Astrocyte (in vitro differentiated cells and primary cell): ENCODE measurements at regions not wholly inside any gene's neighbourhood (a gene's known extent, or its start where the extent isn't known, plus 50 kb on each side); places are given as distances from the start of the nearest gene placed in this dataset.
A peak's percentile ranks its signal among the peaks of the same experiment; 100 is the strongest.

Experiments
- DNase-seq: peaks from one replicate; pipeline ENCODE4 v3.0.0-alpha.2; 2010; ENCODE audit warnings: low read depth
- FAIRE-seq: peaks from 2 replicates; lab custom pipeline; 2011; peaks lifted over from hg19 to GRCh38; lab: Jason Lieb, UNC
- H2AFZ ChIP-seq: 2 replicates; pipeline ENCODE4 v1.6.0; 2012; ENCODE audit warnings: low read depth, low read length, inconsistent platforms
- H3K27ac ChIP-seq: 2 replicates; pipeline ENCODE4 v1.5.1; 2011; ENCODE audit warnings: low read depth, low read length, inconsistent platforms
- H3K27me3 ChIP-seq: 2 replicates; pipeline ENCODE4 v1.6.0; 2011; ENCODE audit warnings: low read length, inconsistent platforms; ENCODE audit not compliant: insufficient read depth
- H3K36me3 ChIP-seq: 2 replicates; pipeline ENCODE4 v1.5.1; 2011; ENCODE audit warnings: low read length, inconsistent platforms; ENCODE audit not compliant: insufficient read depth
- H3K4me1 ChIP-seq: 2 replicates; pipeline ENCODE4 v1.5.1; 2011; ENCODE audit warnings: low read length, inconsistent platforms; ENCODE audit not compliant: insufficient read depth
- H3K4me2 ChIP-seq: 2 replicates; pipeline ENCODE4 v1.6.0; 2012; ENCODE audit warnings: low read length, inconsistent platforms
- H3K4me3 ChIP-seq: 2 replicates; pipeline ENCODE4 v1.5.1; 2011; ENCODE audit warnings: low read depth, mild to moderate bottlenecking, low read length, inconsistent platforms; ENCODE audit not compliant: insufficient read depth
- H3K79me2 ChIP-seq: 2 replicates; pipeline ENCODE4 v1.6.0; 2012; ENCODE audit warnings: mild to moderate bottlenecking, low read length, inconsistent platforms; ENCODE audit not compliant: insufficient read depth
- H3K9ac ChIP-seq: 2 replicates; pipeline ENCODE4 v1.6.0; 2012; ENCODE audit warnings: mild to moderate bottlenecking, low read length, inconsistent platforms
- H3K9me3 ChIP-seq: 2 replicates; pipeline ENCODE4 v1.5.1; 2012; ENCODE audit warnings: low read depth, mild to moderate bottlenecking, low read length, inconsistent platforms; ENCODE audit not compliant: insufficient read depth
- H4K20me1 ChIP-seq: 2 replicates; pipeline ENCODE4 v1.6.0; 2012; ENCODE audit warnings: low read length, inconsistent platforms; ENCODE audit not compliant: insufficient read depth
- H3K27ac Mint-ChIP-seq: one replicate; pipeline ENCODE4 v1.8.0; 2021; ENCODE audit warnings: mild to moderate bottlenecking, mixed read lengths; ENCODE audit not compliant: unreplicated experiment
- H3K27me3 Mint-ChIP-seq: one replicate; pipeline ENCODE4 v1.8.0; 2021; ENCODE audit warnings: low read depth, mixed read lengths; ENCODE audit not compliant: unreplicated experiment
- H3K36me3 Mint-ChIP-seq: one replicate; pipeline ENCODE4 v1.8.0; 2021; ENCODE audit warnings: low read depth, mixed read lengths; ENCODE audit not compliant: unreplicated experiment
- H3K4me1 Mint-ChIP-seq: one replicate; pipeline ENCODE4 v1.8.0; 2021; ENCODE audit warnings: low read depth, mixed read lengths; ENCODE audit not compliant: unreplicated experiment
- H3K4me3 Mint-ChIP-seq: one replicate; pipeline ENCODE4 v1.8.0; 2021; ENCODE audit warnings: mild to moderate bottlenecking, moderate library complexity, mixed read lengths; ENCODE audit not compliant: unreplicated experiment
- H3K9me3 Mint-ChIP-seq: one replicate; pipeline ENCODE4 v1.8.0; 2021; ENCODE audit warnings: mild to moderate bottlenecking, mixed read lengths; ENCODE audit not compliant: unreplicated experiment
- CTCF ChIP-seq: IDR thresholded peaks from 2 replicates; pipeline ENCODE4 v1.5.1; 2011; ENCODE audit warnings: low read depth, mild to moderate bottlenecking, inconsistent platforms, low read length, moderate library complexity; ENCODE audit not compliant: insufficient read depth
- EZH2 ChIP-seq: IDR thresholded peaks from 2 replicates; pipeline ENCODE4 v1.6.1; 2012; ENCODE audit warnings: mild to moderate bottlenecking, low read length, inconsistent platforms; ENCODE audit not compliant: insufficient read depth

DNA sequence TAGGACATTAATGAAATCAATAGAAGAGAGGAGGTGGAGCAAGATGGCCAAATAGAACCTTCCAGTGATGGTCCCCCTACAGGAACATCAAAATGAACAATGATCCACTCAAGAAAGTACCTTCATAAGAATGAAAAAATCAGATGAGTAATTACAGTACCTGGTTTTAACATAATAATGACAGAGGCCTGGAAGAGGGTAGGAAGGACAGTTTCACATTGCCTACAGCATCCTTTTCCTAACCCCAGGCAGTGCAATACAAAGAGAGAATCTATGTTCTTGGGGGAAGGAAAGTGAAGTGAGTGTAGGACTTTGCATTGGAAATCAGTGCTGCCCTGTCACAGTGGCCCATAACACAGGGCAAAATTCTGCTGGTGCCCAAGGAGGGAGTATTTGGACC is 81.2 kb upstream of the SPTLC1 start:
- no peak overlapping the region for H3K4me3 ChIP-seq
- Mint-ChIP-seq H3K36me3 (peaks cover 3% of the 10 kb centered on the region), H3K27ac (no peak overlapping the region), H3K9me3 (peaks cover 12% of the 10 kb centered on the region), H3K4me3 (no peak overlapping the region), H3K4me1 (peaks cover 8% of the 10 kb centered on the region), H3K27me3 (peaks cover 3% of the 10 kb centered on the region)
- no peak overlapping the region for H3K9ac ChIP-seq
- H2AFZ ChIP-seq, result no peak overlapping the region
- H3K79me2 ChIP-seq, result no peaks in the 10 kb centered on the region
- no peaks in the 10 kb centered on the region for H3K9me3 ChIP-seq
- no peaks in the 10 kb centered on the region for H3K36me3 ChIP-seq
- no peaks in the 10 kb centered on the region for H4K20me1 ChIP-seq
- no peak overlapping the region for H3K27ac ChIP-seq
- FAIRE-seq (no peak), DNase-seq (no peak)
- no peaks in the 10 kb centered on the region for H3K27me3 ChIP-seq
- no peak overlapping the region for H3K4me2 ChIP-seq
- H3K4me1 ChIP-seq, result no peaks in the 10 kb centered on the region
- TF ChIP-seq CTCF, result no peak
- no peak for TF ChIP-seq EZH2

- no peaks in the 10 kb centered on the region for H3K36me3 ChIP-seq
- no peaks in the 10 kb centered on the region for H3K9me3 ChIP-seq
- Mint-ChIP-seq H3K36me3 (no peaks in the 10 kb centered on the region), H3K27ac (no peak overlapping the region), H3K9me3 (peaks cover 6% of the 10 kb centered on the region), H3K4me3 (no peak overlapping the region), H3K27me3 (peaks cover 14% of the 10 kb centered on the region), H3K4me1 (peaks cover 5% of the 10 kb centered on the region)
- FAIRE-seq (no peak), DNase-seq (peak; percentile 30)
- H2AFZ ChIP-seq, result no peak overlapping the region
- H4K20me1 ChIP-seq, result no peaks in the 10 kb centered on the region
- no peak overlapping the region for H3K27ac ChIP-seq
- H3K9ac ChIP-seq, result no peak overlapping the region
- H3K27me3 ChIP-seq, result no peaks in the 10 kb centered on the region
- peaks cover 7% of the 10 kb centered on the region for H3K4me1 ChIP-seq
- no peak overlapping the region for H3K4me3 ChIP-seq
- H3K4me2 ChIP-seq, result no peak overlapping the region
- H3K79me2 ChIP-seq, result no peaks in the 10 kb centered on the region
- TF ChIP-seq EZH2, result no peak
- no peak for TF ChIP-seq CTCF
These were observed 76.6 kb upstream of the SPTLC1 start for GRCh38 chr9:92191801-92192200.

- Mint-ChIP-seq H3K27ac (no peak overlapping the region), H3K36me3 (no peaks in the 10 kb centered on the region), H3K27me3 (peaks cover 16% of the 10 kb centered on the region), H3K4me3 (no peak overlapping the region), H3K4me1 (peaks cover 5% of the 10 kb centered on the region), H3K9me3 (no peaks in the 10 kb centered on the region)
- FAIRE-seq, result no peak
- Histone ChIP-seq H3K4me1 (peaks cover 7% of the 10 kb centered on the region), H3K9me3 (no peaks in the 10 kb centered on the region), H3K4me3 (no peak overlapping the region), H3K79me2 (no peaks in the 10 kb centered on the region), H3K36me3 (no peaks in the 10 kb centered on the region), H3K4me2 (no peak overlapping the region), H2AFZ (no peak overlapping the region), H4K20me1 (no peaks in the 10 kb centered on the region), H3K9ac (no peak overlapping the region), H3K27me3 (no peaks in the 10 kb centered on the region), H3K27ac (no peak overlapping the region)
- DNase-seq, result no peak
- no peak for TF ChIP-seq EZH2
- no peak for TF ChIP-seq CTCF
These were observed 75.2 kb upstream of the SPTLC1 start for GRCh38 chr9:92190536-92190790.
